HCT116 (cell line): ENCODE measurements at regions not wholly inside any gene's neighbourhood (a gene's known extent, or its start where the extent isn't known, plus 50 kb on each side); places are given as distances from the start of the nearest gene placed in this dataset.

ENCODE experiments used
- ATAC-seq: fragments of 200-7000 bp; cut with Tn5 transposase; 2 replicates; pipeline ENCODE4 v1.9.1; 2020; ENCODE audit warnings: mild to moderate bottlenecking, moderate library complexity
- BruUV-seq: library from RNA; stranded (reverse); fragments of 400-500 nt; replicated peaks from 2 replicates; lab custom pipeline; 2021; lab: Mats Ljungman, UMichigan
- CTCF ChIA-PET: fragments of 300-600 bp; sonication (Branson Sonifier 250); formaldehyde crosslinking; loops from one replicate; lab custom pipeline; 2021; ENCODE audit warnings: antibody characterized with exemption; lab: Charles Lee
- POLR2A ChIA-PET: fragments of 300-600, 350-600 bp; sonication (Branson Sonifier 250); formaldehyde crosslinking; loops from one replicate; lab custom pipeline; 2021; ENCODE audit warnings: antibody characterized with exemption; lab: Charles Lee
- RAD21 ChIA-PET, 2 experiments: fragments of 300-600 bp; sonication (Branson Sonifier 250); formaldehyde crosslinking; loops; one replicate each; lab custom pipeline; 2023; ENCODE audit warnings: low total read pairs in 2 of 2; ENCODE audit not compliant: uncharacterized antibody in 2 of 2, unreplicated experiment in 2 of 2, low non-redundant PET in 1 of 2; lab: Charles Lee
- DNase-seq: peaks from one replicate; pipeline ENCODE4 v3.0.0-alpha.2; 2010; ENCODE audit warnings: low read depth, low spot score
- H2AFZ ChIP-seq: fragments of 200-600 bp; shearing (Covaris generic), sonication (generic); 2 replicates; pipeline ENCODE4 v1.6.1; 2017; ENCODE audit warnings: low read depth, mixed run types, mixed read lengths, antibody characterized with exemption, low read length; ENCODE audit not compliant: poor library complexity, severe bottlenecking
- H3K27ac ChIP-seq: 2 replicates; pipeline ENCODE4 v1.5.1; 2012; ENCODE audit warnings: low read depth, low read length
- H3K27me3 ChIP-seq: fragments of 200-600 bp; sonication (generic); 2 replicates; pipeline ENCODE4 v1.6.1; 2016; ENCODE audit warnings: mixed run types, low read length, mixed read lengths; ENCODE audit not compliant: insufficient read depth
- H3K36me3 ChIP-seq, 2 experiments: fragments of 200-500 bp in 1 of 2; fragments of 200-600 bp in 1 of 2; sonication (Bioruptor generic) in 1 of 2; sonication (generic) in 1 of 2; 2 replicates each; pipeline versions ENCODE4 v1.5.1 to v1.6.1; 2014 to 2016; ENCODE audit warnings: low read length in 2 of 2, inconsistent platforms in 1 of 2, mixed read lengths in 1 of 2, mixed run types in 1 of 2; ENCODE audit not compliant: insufficient read depth in 2 of 2, control insufficient read depth in 1 of 2
- H3K4me1 ChIP-seq, 2 experiments: fragments of 200-600 bp in 1 of 2; sonication (generic) in 1 of 2; 2 replicates each; pipeline versions ENCODE4 v1.5.1 to v1.6.1; 2012 to 2017; ENCODE audit warnings: low read length in 2 of 2, inconsistent platforms in 1 of 2, mild to moderate bottlenecking in 1 of 2, mixed read lengths in 1 of 2, mixed run types in 1 of 2, moderate library complexity in 1 of 2; ENCODE audit not compliant: insufficient read depth in 2 of 2, control insufficient read depth in 1 of 2
- H3K4me2 ChIP-seq: fragments of 200-600 bp; sonication (generic); 2 replicates; pipeline ENCODE4 v1.6.1; 2017; ENCODE audit warnings: mixed run types, low read length, mixed read lengths
- H3K4me3 ChIP-seq, 2 experiments: fragments of 200-600 bp in 1 of 2; sonication (generic) in 1 of 2; replicated peaks in 1 of 2; 2 replicates each; pipeline ENCODE4 v1.5.1; 2011 to 2016; ENCODE audit warnings: low read length in 2 of 2, control low read depth in 1 of 2, low read depth in 1 of 2, mild to moderate bottlenecking in 1 of 2, mixed read lengths in 1 of 2, mixed run types in 1 of 2
- H3K79me2 ChIP-seq: fragments of 200-600 bp; sonication (generic); 2 replicates; pipeline ENCODE4 v1.6.1; 2017; ENCODE audit warnings: mild to moderate bottlenecking, mixed run types, low read length, moderate library complexity, mixed read lengths; ENCODE audit not compliant: insufficient read depth
- H3K9ac ChIP-seq: fragments of 200-600 bp; sonication (generic); 2 replicates; pipeline ENCODE4 v1.6.1; 2016; ENCODE audit warnings: low read length, mixed read lengths
- H3K9me2 ChIP-seq: fragments of 200-600 bp; sonication (generic), shearing (Covaris generic); 2 replicates; pipeline ENCODE4 v1.6.1; 2017; ENCODE audit warnings: mixed run types, mild to moderate bottlenecking, moderate library complexity; ENCODE audit not compliant: insufficient read depth
- H3K9me3 ChIP-seq, 2 experiments: fragments of 200-500 bp in 1 of 2; fragments of 200-600 bp in 1 of 2; sonication (Bioruptor generic) in 1 of 2; sonication (generic) in 1 of 2; 2 replicates each; pipeline ENCODE4 v1.6.1; 2014 to 2017; ENCODE audit warnings: low read length in 2 of 2, mixed read lengths in 2 of 2, inconsistent platforms in 1 of 2, low read depth in 1 of 2, mild to moderate bottlenecking in 1 of 2, mixed run types in 1 of 2, moderate library complexity in 1 of 2; ENCODE audit not compliant: control insufficient read depth in 1 of 2, insufficient read depth in 1 of 2
- H4K20me1 ChIP-seq: fragments of 200-600 bp; sonication (generic), shearing (Covaris generic); 2 replicates; pipeline ENCODE4 v1.6.1; 2017; ENCODE audit warnings: mixed run types, mild to moderate bottlenecking, moderate library complexity; ENCODE audit not compliant: insufficient read depth
- CEBPB ChIP-seq: IDR thresholded peaks from 2 replicates; pipeline ENCODE4 v1.6.1; 2012; ENCODE audit warnings: low read depth
- EGR1 ChIP-seq: IDR thresholded peaks from 2 replicates; pipeline ENCODE4 v1.6.1; 2012; ENCODE audit warnings: low read depth
- ELF1 ChIP-seq: IDR thresholded peaks from 2 replicates; pipeline ENCODE4 v1.6.1; 2012; ENCODE audit warnings: low read depth, borderline replicate concordance
- EZH2 ChIP-seq: fragments of 200-600 bp; sonication (generic); IDR thresholded peaks from 2 replicates; pipeline ENCODE4 v1.6.1; 2017; ENCODE audit warnings: antibody characterized with exemption, mixed run types
- EZH2phosphoT487 ChIP-seq: fragments of 200-600 bp; IDR thresholded peaks from 2 replicates; pipeline ENCODE4 v1.6.1; 2018; ENCODE audit warnings: antibody characterized with exemption, borderline replicate concordance
- POLR2A ChIP-seq: IDR thresholded peaks from 2 replicates; pipeline ENCODE4 v1.7.0; 2011; ENCODE audit warnings: borderline replicate concordance; ENCODE audit not compliant: insufficient read depth, insufficient read length; ENCODE audit errors: extremely low read depth
- POLR2AphosphoS5 ChIP-seq: IDR thresholded peaks from 2 replicates; pipeline ENCODE4 v1.6.1; 2011; ENCODE audit warnings: mild to moderate bottlenecking, low read depth, low read length, moderate library complexity
- SP1 ChIP-seq: IDR thresholded peaks from 2 replicates; pipeline ENCODE4 v1.6.1; 2012; ENCODE audit warnings: low read depth
- SRF ChIP-seq: IDR thresholded peaks from 2 replicates; pipeline ENCODE4 v1.6.1; 2012; ENCODE audit warnings: low read depth
- TCF7L2 ChIP-seq: IDR thresholded peaks from 2 replicates; pipeline ENCODE4 v1.7.0; 2011; ENCODE audit warnings: borderline replicate concordance, inconsistent platforms; ENCODE audit not compliant: insufficient read depth, insufficient read length; ENCODE audit errors: extremely low read depth
- YY1 ChIP-seq: IDR thresholded peaks from 2 replicates; pipeline ENCODE4 v1.6.1; 2011; ENCODE audit warnings: low read length, low read depth, moderate library complexity, mild to moderate bottlenecking; ENCODE audit not compliant: insufficient replicate concordance; ENCODE audit errors: extremely low read depth
- ZFX ChIP-seq: fragments of 450-650 bp; IDR thresholded peaks from 2 replicates; pipeline ENCODE4 v1.6.1; 2017
- ZNF274 ChIP-seq: fragments of 200-500 bp; sonication (Bioruptor generic); IDR thresholded peaks from 2 replicates; pipeline ENCODE4 v1.6.1; 2014; ENCODE audit warnings: mild to moderate bottlenecking, low read depth, low read length, inconsistent platforms
- intact Hi-C: fragments of 100-400 bp; cut with micrococcal nuclease; formaldehyde crosslinking; loops from 2 replicates; pipeline ENCODE4 v1.10.0; 2022
- TF ChIP-seq, protein P1 (sequence below): IDR thresholded peaks from 2 replicates; pipeline ENCODE4 v1.6.1; 2011; ENCODE audit warnings: mild to moderate bottlenecking, low read length, moderate library complexity; ENCODE audit not compliant: insufficient replicate concordance; ENCODE audit errors: extremely low read depth
- TF ChIP-seq, protein P2 (sequence below), 3 experiments: fragments of 200-600 bp in 1 of 3; sonication (generic) in 1 of 3; IDR thresholded peaks in 2 of 3; conservative IDR thresholded peaks in 1 of 3; 2 replicates each; pipeline ENCODE4 v1.5.1; 2012 to 2017; ENCODE audit warnings: low read depth in 2 of 3, low read length in 2 of 3, antibody characterized with exemption in 1 of 3, borderline replicate concordance in 1 of 3, control low read depth in 1 of 3, mild to moderate bottlenecking in 1 of 3, mixed read lengths in 1 of 3, mixed run types in 1 of 3, moderate library complexity in 1 of 3; ENCODE audit not compliant: insufficient read depth in 1 of 3
- TF ChIP-seq, protein P3 (sequence below): IDR thresholded peaks from 2 replicates; pipeline ENCODE4 v1.6.1; 2012
- TF ChIP-seq, protein P4 (sequence below): IDR thresholded peaks from 2 replicates; pipeline ENCODE4 v1.6.1; 2012
- TF ChIP-seq, protein P5 (sequence below): IDR thresholded peaks from 2 replicates; pipeline ENCODE4 v1.6.1; 2012; ENCODE audit warnings: low read depth

DNA sequence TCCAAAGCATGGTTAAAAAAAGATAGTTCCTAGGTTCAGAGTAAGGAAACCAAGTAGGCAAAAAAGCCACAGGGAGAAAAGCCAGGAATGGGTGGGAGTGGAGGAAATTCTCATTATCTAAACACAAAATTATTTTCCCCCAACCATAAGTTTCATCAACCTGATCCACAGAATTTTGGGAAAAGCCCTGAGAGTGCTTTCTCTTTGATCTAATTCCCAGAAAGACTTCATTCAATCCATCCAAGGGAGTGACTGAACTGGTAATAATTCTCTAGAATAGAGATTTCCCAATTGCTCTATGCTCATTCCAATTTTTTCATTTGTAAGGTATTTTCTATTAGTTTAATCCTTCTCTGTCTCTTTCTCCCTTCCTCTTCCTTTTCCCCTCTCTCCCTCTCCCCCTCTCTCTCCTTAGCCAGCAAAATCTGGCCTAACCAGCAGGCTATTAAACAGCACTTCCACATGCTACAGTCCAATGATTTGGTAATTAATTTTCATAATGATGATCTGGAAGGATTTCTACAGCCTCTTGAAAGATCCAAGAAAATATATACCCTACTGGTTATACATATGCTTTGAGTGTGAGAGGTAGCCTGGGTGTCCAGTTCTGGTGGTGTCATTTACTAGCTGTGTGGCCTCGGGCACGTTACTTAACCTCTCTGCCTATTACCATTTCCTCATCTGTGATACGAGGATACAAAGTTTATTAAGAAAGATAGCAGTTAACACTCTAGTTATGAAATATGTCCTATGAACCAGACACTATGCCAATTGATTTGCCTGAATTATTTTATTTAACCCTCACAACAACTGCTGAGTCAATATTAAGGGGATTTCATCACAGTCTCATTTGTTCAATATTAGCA is 251.5 kb upstream of the RASGEF1B start:
- no peak overlapping the region for H2AFZ ChIP-seq
- no peaks in the 10 kb centered on the region for H3K36me3 ChIP-seq
- no peaks in the 10 kb centered on the region for H3K79me2 ChIP-seq
- 0 out of 2 replicates have a peak, but pooled peaks cover 3% of the 10 kb centered on the region for H3K27me3 ChIP-seq
- H3K9me2 ChIP-seq: no peaks in the 10 kb centered on the region
- ChIA-PET CTCF (no interaction called here), POLR2A (no interaction called here), RAD21 (no interaction called here)
- H3K9me3 ChIP-seq: no peaks in the 10 kb centered on the region
- H3K4me3 ChIP-seq: no peak overlapping the region
- no peak overlapping the region for H3K27ac ChIP-seq
- BruUV-seq: no TSS peak
- no peaks in the 10 kb centered on the region for H4K20me1 ChIP-seq
- no peaks in the 10 kb centered on the region for H3K4me1 ChIP-seq
- TF ChIP-seq, protein P1, sequence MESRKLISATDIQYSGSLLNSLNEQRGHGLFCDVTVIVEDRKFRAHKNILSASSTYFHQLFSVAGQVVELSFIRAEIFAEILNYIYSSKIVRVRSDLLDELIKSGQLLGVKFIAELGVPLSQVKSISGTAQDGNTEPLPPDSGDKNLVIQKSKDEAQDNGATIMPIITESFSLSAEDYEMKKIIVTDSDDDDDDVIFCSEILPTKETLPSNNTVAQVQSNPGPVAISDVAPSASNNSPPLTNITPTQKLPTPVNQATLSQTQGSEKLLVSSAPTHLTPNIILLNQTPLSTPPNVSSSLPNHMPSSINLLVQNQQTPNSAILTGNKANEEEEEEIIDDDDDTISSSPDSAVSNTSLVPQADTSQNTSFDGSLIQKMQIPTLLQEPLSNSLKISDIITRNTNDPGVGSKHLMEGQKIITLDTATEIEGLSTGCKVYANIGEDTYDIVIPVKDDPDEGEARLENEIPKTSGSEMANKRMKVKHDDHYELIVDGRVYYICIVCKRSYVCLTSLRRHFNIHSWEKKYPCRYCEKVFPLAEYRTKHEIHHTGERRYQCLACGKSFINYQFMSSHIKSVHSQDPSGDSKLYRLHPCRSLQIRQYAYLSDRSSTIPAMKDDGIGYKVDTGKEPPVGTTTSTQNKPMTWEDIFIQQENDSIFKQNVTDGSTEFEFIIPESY: no peak
- TF ChIP-seq, protein P2, sequence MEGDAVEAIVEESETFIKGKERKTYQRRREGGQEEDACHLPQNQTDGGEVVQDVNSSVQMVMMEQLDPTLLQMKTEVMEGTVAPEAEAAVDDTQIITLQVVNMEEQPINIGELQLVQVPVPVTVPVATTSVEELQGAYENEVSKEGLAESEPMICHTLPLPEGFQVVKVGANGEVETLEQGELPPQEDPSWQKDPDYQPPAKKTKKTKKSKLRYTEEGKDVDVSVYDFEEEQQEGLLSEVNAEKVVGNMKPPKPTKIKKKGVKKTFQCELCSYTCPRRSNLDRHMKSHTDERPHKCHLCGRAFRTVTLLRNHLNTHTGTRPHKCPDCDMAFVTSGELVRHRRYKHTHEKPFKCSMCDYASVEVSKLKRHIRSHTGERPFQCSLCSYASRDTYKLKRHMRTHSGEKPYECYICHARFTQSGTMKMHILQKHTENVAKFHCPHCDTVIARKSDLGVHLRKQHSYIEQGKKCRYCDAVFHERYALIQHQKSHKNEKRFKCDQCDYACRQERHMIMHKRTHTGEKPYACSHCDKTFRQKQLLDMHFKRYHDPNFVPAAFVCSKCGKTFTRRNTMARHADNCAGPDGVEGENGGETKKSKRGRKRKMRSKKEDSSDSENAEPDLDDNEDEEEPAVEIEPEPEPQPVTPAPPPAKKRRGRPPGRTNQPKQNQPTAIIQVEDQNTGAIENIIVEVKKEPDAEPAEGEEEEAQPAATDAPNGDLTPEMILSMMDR (IDR thresholded peaks at IDR 0.05 in 2 of 3, conservative IDR thresholded peaks at IDR 0.05 in 1 of 3; ENCODE audit: borderline replicate concordance in 1 of 3, insufficient read depth in 1 of 3, low read depth in 2 of 3, low read length in 2 of 3): no peak
- TF ChIP-seq ELF1 (no peak), CEBPB (no peak), SRF (no peak), EGR1 (no peak), EZH2phosphoT487 (no peak), SP1 (no peak), TCF7L2 (no peak), ZFX (no peak), EZH2 (no peak), YY1 (no peak), POLR2AphosphoS5 (no peak), ZNF274 (no peak), POLR2A (no peak)
- TF ChIP-seq, protein P3, sequence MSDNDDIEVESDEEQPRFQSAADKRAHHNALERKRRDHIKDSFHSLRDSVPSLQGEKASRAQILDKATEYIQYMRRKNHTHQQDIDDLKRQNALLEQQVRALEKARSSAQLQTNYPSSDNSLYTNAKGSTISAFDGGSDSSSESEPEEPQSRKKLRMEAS: no peak
- TF ChIP-seq, protein P4, sequence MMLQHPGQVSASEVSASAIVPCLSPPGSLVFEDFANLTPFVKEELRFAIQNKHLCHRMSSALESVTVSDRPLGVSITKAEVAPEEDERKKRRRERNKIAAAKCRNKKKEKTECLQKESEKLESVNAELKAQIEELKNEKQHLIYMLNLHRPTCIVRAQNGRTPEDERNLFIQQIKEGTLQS: no peak
- TF ChIP-seq, protein P5, sequence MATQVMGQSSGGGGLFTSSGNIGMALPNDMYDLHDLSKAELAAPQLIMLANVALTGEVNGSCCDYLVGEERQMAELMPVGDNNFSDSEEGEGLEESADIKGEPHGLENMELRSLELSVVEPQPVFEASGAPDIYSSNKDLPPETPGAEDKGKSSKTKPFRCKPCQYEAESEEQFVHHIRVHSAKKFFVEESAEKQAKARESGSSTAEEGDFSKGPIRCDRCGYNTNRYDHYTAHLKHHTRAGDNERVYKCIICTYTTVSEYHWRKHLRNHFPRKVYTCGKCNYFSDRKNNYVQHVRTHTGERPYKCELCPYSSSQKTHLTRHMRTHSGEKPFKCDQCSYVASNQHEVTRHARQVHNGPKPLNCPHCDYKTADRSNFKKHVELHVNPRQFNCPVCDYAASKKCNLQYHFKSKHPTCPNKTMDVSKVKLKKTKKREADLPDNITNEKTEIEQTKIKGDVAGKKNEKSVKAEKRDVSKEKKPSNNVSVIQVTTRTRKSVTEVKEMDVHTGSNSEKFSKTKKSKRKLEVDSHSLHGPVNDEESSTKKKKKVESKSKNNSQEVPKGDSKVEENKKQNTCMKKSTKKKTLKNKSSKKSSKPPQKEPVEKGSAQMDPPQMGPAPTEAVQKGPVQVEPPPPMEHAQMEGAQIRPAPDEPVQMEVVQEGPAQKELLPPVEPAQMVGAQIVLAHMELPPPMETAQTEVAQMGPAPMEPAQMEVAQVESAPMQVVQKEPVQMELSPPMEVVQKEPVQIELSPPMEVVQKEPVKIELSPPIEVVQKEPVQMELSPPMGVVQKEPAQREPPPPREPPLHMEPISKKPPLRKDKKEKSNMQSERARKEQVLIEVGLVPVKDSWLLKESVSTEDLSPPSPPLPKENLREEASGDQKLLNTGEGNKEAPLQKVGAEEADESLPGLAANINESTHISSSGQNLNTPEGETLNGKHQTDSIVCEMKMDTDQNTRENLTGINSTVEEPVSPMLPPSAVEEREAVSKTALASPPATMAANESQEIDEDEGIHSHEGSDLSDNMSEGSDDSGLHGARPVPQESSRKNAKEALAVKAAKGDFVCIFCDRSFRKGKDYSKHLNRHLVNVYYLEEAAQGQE: no peak
- H3K4me2 ChIP-seq: no peak overlapping the region
- DNase-seq (no peak), ATAC-seq (no peak)
- intact Hi-C loops: no loop called here
- no peak overlapping the region for H3K9ac ChIP-seq
